Adrenal gland (tissue), 5 donors: ENCODE measurements at regions not wholly inside any gene's neighbourhood (a gene's known extent, or its start where the extent isn't known, plus 50 kb on each side); places are given as distances from the start of the nearest gene placed in this dataset.

Experiments used
- CTCF ChIP-seq, 6 experiments: fragments of 450-650 bp in 4 of 6; fragments of 200-600 bp in 2 of 6; sonication (generic) in 1 of 6; IDR thresholded peaks; 1 replicate in 5 of 6; 2 replicates in 1 of 6; pipeline versions ENCODE4 v1.5.1 to v1.8.0; 2016 to 2021; ENCODE audit warnings: antibody characterized with exemption in 6 of 6, mild to moderate bottlenecking in 2 of 6, moderate library complexity in 1 of 6
- POLR2A ChIP-seq, 2 donors: fragments of 450-650 bp; IDR thresholded peaks; one replicate each; pipeline ENCODE4 v1.6.1; 2017; ENCODE audit warnings: antibody characterized with exemption in 2 of 2, mild to moderate bottlenecking in 2 of 2, moderate library complexity in 1 of 2
- donor health status: DM: no; HTN: no; CAD: no.

DNA sequence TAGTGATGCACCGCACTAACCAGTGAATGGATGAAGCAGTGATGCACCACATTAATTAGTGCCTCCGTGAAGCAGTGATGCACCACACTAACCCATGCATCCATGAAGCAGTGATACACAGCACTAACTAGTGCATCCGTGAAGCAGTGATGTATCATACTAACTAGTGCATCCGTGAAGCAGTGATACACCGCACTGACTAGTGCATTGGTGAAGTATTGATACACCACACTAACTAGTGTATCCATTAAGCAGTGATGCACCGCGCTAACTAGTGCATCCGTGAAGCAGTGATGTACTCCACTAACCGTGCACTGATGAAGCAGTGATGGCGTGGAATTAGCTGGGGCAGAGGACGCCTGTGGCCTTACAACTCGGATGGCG, 80.6 kb upstream of the NKD1 start:
- TF ChIP-seq CTCF (IDR thresholded peaks at IDR 0.05) (no peak), POLR2A (IDR thresholded peaks at IDR 0.05) (no peak)
